NOMO-1 treated with DMSO at 0.1 percent for 48 hours (cell line): ENCODE measurements at regions not wholly inside any gene's neighbourhood (a gene's known extent, or its start where the extent isn't known, plus 50 kb on each side); places are given as distances from the start of the nearest gene placed in this dataset.

ENCODE experiments used
- DNase-seq: peaks from one replicate; lab custom pipeline; 2025; ENCODE audit not compliant: unreplicated experiment; lab: John Stamatoyannopoulos, UW

DNA sequence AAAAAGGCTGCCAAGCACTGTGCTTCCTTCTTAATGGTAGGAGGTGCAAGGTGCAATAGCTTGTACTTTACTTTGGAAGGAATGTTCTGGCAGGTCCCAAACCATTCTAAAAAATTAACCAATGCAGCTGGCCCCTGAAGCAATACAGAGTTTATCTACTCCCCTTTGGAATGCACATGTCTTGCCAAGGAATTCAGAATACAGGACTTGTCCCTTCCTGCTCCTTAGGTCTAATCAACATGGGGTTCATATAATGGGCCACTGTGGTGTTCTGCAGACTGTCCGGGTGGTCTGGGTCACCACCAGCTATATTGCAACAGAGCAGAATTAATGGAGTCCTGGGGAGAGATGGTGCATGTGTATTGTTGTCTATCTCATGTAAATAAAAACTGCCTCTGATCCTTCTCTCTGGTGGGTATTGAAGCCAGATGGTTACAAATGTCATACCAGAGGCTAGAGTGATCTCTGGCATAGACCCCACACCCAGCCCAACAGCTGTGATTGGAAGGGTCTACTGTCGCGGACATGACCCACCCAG is 112.8 kb downstream of the RIPK4 start:
- DNase-seq, result no peak

DNA sequence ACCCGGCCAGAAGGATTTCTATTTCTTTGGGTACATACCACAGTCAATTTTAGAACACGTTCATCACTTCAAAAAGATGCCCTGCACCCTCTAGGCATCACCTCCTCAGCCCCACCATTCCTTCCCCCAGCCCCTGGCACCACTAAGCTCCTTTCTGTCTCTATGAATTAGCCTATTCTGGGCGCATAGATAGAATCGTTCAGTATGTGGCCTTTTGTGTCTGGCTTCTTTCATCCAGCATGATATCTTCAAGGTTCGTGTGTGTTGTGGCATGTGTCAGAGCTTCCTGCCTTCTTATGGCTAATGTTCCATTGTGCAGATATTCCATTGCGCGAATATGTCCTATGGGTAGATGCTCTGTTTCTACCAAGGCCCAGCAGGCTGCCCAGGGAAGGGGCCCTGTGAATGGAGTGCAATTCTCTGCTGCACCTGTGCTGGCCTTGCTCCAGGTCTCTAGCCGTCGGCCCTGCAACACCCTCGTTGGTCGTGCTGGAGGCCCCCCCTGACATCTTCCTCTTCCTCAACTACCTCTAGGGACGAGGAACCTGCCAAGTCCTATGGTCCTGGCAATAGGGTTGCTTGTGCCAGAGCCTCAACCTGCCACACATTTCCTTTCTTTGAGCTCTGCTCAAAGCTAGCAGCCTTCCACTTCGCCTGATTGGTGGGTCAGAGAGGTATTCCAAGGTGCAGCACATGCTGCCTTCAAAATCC is 113.5 kb downstream of the RIPK4 start:
- no peak for DNase-seq

DNA sequence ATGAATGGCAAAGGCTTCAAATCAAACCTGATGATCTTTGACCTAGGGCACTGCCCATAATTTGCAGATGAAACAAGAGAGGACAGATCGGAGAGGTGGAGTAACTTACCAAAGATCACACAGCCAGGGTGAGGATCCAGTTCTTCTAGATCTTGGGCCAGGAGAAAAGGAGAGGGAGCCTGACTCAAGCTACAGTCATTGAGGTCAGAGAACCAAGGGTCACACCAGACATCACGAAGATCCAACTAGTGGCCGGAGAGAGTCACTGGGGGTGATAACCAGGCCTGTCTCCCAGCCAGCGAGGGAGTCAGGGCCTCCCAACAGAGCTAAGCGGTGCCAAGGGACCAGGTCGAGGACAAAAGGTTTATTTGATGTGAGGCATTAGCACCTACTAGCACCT is 115.0 kb downstream of the RIPK4 start:
- no peak for DNase-seq

DNA sequence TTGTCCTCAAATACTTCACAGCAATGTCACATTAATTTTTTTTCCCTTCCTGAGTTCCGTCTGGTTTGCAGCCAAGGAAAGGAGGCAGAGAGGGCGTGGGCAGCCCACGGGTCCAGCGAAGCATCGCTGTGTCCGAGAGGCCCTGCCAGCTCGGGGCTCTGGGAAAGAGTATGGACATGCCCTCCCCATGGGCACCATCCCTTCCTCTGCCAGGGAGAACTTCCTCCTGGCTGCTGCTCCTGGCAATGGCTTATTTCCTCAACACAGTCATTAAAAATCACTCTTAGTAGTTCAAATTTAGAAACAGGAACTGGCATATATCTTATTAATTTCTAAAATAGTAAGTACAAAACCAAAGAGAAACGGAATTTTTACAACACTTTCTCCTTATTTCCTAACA is 115.4 kb downstream of the RIPK4 start:
- DNase-seq, result peak; percentile 58

DNA sequence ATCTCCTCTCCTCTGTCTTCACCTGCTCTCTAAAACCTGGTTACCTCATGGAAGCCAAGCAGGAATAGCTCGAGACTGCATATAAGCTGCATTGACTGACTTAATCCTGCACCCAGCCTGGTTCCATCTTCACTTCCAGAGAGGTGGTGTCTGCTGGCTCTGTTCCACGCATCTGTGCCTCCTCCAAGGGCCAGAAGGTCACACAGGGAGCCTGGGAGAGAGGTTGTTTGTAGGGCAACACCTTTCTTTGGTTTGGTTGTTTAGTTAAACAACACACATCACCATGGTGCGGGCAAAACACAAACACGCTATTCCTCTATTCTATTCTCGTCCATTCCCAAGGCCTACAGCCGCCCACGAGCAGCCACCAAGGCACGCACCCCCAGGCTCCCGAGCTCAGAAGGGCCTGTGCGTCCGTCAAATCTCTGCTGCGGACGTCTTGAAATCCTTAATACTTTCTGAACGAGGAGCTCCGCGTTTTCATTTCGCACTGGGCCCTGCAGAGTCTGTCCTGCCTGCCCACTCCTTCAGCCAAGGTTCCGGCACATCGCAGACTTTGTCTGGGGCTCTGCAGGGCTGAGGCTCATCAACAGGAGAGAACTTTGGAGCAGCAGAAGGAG is 116.2 kb downstream of the RIPK4 start:
- no peak for DNase-seq

DNA sequence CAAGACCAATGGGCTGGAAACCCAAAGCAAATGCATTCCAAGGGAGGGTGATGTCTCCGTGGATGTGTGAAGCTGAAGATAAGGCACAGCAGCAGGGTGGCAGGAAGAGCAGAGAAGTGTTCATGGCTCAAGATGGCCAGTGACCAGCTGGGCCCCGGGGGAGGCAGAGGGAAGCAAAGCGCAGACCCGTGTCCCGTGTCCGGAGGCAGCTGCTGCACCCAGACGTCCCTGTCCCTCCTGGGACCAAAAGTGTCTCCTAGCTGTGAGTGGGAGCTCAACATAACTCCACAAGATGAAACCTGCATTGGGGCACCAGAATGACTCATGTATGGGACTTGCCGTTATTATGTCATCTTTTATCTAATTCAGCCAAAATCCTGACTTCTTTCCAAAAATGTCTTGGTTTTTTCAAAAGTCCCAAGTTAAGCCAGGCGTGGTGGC is 118.2 kb downstream of the RIPK4 start:
- no peak for DNase-seq

DNA sequence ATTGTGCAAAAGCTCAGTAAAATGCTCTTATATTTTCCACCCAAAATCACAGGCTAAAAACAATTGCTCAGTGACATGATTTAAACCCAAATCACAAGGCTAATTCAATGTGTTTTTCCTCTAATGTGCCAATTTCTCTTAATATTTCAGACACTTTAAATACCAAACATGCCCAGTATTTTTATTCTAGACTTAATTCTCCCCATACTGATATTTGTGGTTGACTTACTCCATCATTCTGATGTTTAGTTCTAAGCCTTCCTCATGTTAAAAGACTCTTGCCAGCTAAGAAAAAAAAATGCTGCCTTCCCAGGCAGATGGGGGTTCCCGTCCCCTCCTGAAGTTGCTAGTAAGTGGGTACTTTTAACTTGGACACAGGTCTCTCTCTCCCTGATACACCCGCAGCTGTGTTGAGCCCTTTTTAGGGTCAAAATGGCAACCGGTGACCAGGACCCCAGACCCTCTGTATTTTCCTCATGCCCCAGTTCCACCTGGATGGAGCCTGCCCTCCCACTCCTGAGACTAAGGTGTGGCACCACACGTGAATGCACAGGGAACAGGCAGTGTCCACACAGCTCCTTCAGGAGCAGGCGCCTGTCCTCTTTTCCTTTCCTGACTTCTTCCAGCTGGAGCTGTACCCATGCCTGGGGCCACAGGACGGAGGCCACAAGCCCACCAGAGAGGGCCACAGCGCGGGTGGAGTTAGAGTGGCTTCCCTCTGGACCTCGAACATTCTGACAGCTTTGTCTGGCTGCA is 118.9 kb downstream of the RIPK4 start:
- DNase-seq, result no peak

DNA sequence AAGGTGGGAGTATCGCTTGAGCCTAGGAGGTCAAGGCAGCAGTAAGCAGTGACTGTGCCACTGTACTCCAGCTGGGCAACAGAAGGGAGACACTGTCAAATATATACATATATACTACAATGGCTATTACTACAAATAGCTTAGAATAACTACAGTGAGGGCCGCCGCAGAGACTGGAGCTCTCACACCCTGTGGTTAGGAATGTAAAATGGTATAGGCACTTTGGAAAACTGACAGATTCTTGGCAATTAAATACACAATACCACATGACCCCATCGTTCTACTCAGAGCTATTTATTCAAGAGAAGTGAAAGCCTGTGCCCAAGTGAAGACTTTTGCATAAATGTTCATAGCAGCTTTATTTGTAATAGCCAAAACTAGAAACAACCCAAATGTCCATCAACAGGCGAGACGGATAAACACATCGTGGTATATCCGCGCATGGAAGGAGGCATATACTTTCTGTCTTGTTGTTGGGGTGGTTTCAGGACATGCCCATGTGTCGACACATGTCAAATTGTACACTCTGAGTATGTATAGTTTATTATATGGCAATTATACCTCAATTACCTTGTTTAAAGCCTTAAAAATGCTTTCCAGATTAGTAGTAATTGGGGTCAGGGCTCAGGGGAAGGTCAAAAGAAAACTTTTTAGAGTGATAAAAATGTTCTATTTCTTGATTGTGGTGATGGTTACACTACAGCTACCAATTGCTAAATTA is 123.4 kb downstream of the RIPK4 start:
- DNase-seq, result no peak

DNA sequence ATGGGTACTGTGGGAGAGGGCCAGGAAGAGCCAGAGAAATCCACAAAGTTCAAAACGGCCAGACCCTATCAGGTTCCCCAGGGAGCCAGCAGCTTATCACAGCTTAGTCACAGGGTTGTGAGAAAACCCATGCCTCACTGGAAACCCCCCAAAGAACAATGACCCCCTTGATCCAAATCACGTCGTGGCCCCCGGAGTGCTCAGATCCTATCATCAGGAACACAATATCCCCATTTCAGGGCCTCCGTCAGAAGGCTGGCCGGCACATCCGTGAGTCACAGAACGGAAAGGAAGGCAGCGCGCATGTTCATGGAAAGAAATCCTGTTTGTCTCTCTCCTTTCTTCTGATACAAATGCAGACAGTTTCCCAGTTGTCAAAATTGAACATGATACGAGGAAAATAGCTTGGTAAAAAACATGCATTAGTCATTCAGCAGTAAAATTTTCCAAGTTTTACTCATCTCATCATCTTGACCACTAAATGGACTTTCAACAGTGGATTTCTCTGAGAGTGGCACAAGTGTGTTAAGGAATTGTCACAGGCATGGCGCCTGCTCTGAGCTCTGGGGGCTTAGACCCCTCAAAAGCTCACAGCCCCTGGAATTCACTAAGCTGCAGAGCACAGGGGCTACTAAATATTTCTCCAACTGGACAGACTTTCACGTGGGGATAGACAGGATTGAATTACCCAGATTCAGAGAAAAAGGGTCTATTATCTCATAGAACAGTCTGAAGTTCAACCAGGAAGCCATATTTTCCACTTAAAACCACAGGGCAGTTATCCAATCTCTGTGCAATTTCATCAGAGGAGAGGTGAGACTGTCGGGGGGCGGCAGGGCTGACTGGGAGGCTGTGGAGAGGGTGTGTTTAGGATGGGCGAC is 124.8 kb downstream of the RIPK4 start:
- no peak for DNase-seq

DNA sequence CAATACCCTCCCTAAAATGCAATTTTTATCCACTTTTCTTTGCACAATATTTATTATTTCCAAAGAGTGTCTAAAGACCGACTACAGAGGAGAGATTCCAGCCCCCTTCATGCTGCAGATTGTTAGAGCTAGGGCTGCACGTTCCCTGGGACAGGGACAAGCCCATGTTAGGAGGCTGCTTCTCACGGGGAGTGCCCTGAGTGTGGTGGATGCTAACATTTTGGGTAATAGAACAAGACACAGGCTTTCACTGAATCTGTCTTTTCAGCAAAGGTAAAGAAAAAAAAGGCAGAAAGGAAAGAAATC is 125.4 kb downstream of the RIPK4 start:
- no peak for DNase-seq

DNA sequence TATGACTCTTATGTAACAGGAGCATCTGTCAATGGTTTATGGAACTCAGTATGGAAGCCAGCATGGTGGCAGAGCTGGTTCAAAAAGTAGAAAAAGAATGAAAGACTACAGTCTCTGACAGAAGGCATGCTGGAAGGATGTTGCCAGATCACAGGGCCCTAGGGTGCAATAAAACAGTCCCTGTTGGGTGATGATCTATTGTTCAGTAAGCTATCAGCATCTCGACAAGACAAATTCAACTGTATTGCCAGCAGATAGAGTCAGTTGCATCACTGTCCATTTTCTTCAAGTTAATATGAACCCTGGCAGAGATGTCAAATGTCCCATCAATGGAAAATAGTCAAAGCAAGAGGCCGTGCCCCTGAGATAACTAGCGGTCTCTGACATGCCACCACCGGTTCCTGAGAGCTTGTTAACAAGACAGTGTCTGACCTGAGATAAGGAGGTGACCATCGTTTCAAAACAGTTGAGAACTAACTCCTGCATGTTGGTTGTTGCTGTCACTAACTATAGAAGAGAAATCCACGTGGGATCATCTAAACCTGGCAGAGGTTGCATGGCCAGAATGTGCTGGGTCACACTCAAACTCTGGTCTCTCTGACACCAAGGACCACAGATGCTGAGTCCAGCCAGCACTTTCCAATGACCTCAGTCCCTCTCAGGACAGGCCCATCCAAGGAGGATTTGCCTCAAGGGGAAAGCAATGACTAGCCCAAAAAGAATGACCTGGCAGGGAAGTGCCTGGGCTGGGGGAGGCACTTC is 125.9 kb downstream of the RIPK4 start:
- DNase-seq, result no peak

DNA sequence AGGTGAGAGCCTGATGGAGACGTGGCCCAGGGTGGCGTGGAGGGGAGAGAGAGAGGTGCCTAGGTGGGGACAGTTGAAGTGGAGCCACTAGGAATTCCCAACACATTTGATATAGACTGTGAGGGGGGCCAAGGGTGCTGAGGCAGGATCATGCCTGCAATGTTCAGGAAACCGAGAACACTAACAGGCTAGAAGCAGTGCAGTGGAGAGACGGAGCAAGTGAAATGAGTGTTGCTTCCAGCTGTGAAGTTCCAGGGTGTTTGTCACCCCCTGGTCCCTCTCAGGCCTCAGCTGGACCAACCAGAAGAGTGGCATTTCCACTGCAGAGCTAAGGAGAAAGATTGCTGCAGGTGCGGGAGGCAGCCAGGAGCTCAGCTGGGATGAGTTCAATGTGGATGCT is 127.1 kb downstream of the RIPK4 start:
- no peak for DNase-seq

DNA sequence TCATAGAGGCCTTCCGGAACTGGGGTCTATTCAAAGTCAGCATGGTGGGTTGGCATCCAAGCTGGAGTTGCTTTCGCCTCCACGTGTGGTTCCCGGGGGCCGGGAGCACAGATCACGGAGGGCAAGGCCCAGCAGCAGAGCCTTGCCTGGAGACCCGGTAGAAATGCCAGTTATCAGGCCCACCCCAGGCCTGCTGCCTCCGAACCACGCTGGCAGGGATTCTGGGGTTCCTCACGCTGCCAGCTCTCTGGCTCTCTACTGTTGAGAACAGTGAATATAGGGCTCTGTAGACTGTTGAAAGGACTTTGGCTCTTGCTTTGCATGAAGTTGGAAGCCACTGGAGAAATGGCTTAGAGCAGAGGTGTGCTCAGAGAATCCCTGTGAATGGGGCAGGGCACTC is 127.5 kb downstream of the RIPK4 start:
- DNase-seq, result no peak

DNA sequence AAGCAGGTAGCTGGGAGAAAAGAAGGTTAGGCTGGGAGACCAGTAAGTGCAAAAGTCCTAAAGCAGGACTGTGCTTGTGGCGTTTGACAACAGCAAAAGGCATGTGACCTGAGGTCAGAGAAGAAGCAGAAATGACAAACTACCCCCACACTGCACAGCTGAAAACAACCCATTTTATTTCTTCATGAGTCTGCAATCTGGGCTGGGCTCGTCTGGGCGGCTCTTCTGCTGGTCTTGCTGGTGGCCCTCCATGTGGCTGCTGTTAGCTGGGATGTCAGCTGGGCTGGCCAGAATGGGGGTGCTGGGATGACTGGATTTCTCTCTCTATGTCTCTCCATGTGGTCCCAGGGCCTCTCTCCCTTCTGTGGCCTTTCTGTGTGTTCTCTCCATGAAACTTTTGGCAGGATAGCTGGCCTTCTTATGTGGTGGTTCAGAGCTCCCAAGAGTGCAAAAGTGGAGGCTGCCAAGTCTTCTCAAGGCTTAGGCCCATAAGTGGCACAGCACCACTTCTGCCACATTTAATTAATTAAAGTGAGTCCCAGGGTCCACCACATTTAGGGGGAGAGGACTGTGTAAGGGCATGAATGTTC is 128.6 kb downstream of the RIPK4 start:
- DNase-seq, result no peak

DNA sequence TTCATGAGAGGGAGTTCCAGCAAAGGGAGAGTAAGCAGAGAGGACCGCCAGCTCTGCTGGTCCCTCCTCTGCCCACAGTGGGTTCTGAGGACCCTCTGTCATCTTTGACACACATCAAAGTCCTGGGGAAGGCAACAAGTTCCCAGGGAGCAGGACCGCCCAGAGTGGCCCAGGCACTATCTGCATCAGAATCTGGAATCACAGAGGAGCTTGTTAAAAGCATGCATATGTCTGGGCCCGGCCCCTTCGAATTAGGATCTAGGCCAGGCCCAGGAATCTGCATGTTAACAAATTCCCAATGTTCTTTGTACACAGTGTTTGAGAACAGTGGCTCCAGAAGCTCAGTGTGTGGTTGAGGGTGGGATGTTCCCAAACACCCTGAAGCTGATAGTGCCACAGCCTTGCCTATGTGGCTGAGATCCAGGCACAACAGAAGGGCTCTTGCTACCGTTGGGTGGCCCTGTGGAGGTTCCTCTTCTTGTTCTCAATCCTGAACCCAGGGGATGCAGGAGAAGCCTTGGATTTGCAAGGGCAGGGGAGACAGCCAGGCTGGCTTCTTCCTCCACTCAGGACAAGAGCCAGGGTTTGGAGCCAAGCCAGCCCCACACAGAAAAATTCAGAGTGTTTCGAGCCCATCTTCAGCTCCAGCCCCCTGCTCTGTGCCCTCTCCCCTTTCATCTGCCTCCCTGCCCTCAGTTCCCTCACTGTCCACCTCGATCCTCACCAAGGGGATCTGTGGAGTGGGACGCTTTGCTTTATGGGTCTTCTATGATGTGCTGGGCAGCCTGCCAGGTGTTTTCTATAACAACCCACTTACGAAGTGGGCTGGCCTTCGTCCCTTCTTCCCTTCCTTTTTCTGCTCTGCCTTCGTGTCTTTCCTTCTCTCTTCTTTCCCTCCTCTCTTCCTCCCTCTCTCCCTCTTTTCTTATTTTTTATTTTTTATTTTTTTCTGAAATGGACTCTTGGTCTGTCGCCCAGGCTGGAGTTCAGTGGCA is 129.0 kb upstream of the TMPRSS2 start:
- DNase-seq, result no peak

DNA sequence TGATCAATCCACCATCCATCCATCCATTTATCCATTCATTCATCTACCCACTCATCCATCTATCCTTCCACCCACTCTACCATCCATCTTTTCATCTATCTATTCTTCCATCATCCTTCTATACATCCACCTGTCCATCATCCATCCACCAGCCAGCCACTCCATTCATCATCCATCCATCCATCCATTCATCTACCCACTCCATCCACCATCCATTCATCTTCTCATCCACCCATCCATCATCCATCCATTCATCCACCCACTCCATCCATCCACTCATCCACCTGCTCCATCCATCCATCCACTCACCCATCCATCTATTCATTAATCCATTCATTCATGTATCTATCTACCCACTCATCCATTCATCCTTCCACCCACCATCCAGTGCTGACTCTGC is 127.9 kb upstream of the TMPRSS2 start:
- no peak for DNase-seq

DNA sequence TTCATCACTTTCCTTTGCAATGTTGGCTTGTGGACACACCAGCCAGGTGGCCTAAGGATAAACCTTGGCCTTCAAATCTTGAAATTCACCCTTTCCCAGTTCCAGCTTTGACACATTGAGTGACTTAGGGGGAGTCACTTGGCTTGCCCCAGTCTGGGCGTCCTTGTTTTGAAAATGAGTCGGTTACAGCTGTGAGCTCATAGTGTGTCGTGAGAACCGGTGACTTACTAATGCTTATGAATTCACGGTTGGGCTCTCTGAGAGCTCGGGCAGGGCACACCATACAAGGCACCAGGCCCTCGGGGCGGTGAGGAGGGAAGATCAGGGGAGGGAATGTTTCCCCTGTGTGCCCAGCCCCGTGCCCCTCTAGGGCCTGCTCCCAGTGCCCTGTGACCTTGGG is 126.9 kb upstream of the TMPRSS2 start:
- no peak for DNase-seq

DNA sequence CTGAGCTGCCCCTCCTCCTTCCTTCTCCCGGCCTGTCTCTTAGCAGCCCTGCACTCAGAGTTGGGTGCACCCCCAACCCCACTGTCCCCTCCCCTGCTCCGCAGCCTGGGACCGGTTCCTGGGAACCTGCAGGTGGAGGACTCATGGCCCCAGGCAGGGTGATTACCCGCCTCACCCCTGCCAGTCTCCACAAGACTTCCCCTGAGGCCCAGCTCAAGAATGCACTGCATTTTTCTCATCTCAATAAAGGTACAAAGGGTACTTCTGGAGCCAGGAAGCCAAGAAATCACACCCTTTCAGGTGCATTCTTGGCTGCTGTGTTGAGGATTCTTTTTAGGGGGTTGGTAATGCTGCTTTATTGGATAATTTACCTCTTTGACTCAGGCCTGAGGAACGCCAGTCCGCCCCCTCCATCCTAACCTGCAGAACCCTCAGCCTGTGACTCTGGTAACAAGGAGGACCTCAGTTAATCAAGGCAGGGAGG is 126.3 kb upstream of the TMPRSS2 start:
- DNase-seq, result no peak
